COLO668 (cell line): ENCODE measurements at regions not wholly inside any gene's neighbourhood (a gene's known extent, or its start where the extent isn't known, plus 50 kb on each side); places are given as distances from the start of the nearest gene placed in this dataset.

Experiments used
- DNase-seq: peaks from one replicate; lab custom pipeline; 2025; ENCODE audit not compliant: unreplicated experiment; lab: John Stamatoyannopoulos, UW

DNA sequence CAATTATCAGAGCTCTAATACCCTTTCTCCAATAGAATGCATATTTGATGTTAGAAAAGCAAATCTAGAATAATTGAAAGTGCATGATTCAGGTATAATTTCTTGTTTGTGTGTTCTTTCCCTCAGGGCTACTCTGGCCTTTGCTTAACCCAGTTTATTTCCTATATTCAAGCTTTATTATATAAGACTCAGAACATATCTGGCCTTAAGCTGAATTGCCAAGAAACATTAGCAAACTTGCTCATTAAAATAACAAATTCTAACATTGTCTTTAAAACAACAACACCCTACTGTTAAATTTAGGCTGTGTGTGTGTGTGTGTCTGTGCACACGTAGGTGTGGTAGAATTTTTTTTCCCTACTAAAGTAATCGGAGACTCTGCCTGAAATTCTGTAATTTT is 426.5 kb downstream of the UTRN start:
- no peak for DNase-seq

- no peak for DNase-seq
These were observed 427.4 kb downstream of the UTRN start for GRCh38 chr6:144712541-144712940.

DNA sequence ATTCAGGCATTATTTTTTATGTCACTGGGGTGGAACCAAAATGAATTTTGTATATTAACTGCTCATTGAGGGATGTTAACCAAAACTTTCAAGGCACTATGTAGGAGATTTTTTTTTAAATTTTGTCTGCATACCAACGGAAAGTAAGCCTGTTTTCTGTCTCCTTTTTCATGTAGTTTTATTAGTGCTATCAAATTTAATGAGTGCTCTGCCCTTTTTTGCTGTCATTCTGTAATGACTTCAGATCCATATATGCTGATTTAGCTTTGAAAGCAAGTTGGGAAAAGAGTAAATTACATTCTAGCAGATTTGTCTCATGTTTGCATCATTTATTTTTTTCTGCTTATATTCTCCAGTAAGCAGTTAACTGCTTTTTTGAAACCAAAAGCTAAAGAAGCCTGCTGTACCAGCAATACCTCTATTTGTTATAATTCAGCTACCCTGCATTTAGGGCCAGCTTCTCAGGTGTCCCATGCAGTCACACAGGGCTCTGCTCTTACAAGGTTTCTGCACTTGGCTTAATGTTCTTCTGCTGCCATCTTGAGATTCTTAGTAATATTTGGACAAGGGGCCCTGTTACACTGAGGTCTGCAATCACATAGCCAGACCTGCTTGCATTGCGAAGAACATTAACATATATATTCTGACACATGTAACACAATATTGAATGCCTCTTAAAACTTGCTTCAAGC is 429.0 kb downstream of the UTRN start:
- no peak for DNase-seq

DNA sequence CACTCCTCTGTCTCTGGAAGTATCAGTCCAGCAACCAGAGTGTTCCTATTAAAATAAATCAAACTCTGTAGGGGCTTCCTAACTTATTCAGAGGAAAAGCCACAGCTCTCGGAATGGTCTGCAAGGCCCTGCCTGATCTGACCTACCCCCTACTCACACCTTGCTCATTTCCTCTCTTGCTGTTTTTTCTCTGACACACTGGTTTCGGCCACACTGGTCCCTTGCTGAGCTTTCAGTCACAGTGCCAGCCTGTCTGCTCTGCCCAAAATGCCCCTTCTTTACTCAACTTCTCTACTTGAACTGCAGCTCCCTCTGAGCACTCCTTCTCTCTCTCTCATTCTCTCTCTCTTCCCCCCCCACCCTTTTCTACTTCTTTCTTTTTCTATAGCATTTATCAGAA is 430.2 kb downstream of the UTRN start:
- DNase-seq: no peak

GRCh38 chr6:144718431-144718830 is 433.3 kb downstream of the UTRN start:
- DNase-seq: no peak

- DNase-seq: no peak
These were observed 436.1 kb downstream of the UTRN start for GRCh38 chr6:144721232-144721631.

- DNase-seq: no peak
These were observed 437.1 kb downstream of the UTRN start for GRCh38 chr6:144722154-144722737.

- no peak for DNase-seq
These were observed 437.8 kb downstream of the UTRN start for GRCh38 chr6:144722925-144723324.

- no peak for DNase-seq
These were observed 438.3 kb downstream of the UTRN start for GRCh38 chr6:144723431-144723830.

DNA sequence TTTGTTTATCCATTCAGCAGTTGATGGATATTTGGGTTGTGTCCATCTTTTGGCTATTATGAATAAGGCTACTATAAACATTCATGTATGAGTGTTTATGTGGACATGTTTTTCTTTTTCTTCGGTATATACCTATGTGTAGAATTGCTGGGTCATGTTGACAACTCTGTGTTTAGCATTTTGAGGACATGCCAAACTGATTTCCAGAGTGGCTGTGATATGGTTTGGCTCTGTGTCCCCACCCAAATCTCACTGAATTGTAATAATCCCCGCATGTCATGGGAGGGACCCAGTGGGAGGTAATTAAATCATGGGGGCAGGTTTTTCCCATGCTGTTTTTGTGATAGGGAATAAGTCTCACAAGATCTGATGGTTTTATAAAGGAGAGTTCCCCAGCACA is 439.7 kb downstream of the UTRN start:
- DNase-seq: no peak

GRCh38 chr6:144725736-144726522 is 440.8 kb downstream of the UTRN start:
- no peak for DNase-seq

GRCh38 chr6:144728804-144729203 is 443.7 kb downstream of the UTRN start:
- DNase-seq: no peak

DNA sequence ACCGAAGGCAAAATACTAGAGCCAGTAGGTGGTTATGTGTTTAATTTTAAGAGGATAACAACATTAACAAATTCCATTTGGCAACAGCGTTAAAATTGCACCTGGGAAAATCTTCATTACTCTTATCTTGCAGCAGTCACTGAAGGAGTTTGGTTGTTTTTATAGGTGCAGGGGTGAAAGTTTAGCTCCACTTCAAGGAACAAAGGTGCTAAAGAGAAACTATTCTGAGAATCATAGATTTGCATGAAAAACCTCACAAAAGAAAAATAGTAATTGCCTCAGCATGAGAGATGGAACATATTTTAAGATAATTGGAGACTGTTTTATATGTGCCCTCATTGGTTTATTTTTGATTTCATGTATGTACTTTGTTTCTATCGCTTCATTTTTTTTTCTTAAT is 444.4 kb downstream of the UTRN start:
- DNase-seq: no peak

GRCh38 chr6:144730088-144730645 is 445.0 kb downstream of the UTRN start:
- no peak for DNase-seq

GRCh38 chr6:144731229-144731628 is 446.1 kb downstream of the UTRN start:
- DNase-seq: no peak

DNA sequence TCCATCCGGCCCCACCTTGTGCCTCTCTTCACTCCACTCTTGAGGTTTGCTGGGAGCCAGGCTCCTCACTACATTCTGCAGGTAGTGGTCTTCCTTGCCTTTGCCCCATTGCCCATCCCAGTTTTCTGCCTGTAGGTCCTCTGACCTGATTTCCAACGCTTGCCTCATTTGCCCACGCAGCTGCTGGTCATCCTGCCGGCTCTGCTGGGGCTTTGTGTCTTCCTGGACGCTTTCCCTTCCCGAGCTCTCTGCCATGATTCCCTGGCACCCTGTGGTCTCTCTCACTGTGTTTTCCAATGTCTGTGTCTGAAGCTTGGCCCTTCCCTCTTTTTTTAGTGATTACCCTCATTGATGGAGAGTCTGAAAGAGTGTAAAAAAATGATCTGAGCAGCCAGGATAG is 451.6 kb downstream of the UTRN start:
- no peak for DNase-seq

DNA sequence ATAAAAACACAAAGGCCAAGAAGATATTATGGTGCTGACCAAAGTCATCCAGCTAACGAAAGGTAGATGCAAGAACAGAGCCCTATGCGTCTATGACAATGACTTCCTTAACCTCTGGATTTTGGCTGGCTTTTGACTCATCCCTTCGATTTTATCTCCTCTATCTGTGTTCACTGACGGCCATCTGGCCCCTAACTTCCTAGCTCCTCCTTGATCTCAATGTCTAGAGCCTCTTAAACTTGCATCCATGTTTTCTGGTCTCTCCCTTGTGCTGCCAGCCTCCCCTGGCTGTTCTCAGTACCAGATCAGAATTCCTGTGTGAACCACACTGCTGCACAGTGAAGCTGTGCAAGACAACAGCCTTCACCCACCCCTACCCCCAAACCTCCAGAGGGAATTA is 452.9 kb downstream of the UTRN start:
- DNase-seq: no peak

DNA sequence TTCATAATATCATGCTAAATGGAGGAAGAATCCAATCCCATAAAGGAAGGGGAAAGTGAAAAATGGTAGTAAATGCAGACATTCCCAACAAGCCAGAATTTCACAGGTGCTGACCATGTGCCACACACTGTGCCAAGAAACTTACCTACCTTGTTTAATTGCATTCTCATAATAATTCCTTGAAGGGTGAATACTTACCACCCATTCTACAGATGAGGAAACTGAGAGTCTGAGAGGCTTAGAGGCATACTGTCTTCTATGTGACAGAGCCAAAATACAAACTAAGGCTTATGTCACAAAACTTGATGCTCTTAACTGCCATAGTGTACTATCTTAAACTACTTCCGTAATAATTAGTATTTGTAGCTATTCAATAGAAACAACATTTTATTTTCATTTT is 454.7 kb downstream of the UTRN start:
- no peak for DNase-seq

- no peak for DNase-seq
These were observed 456.5 kb downstream of the UTRN start for GRCh38 chr6:144741659-144742058.

- DNase-seq: no peak
These were observed 457.6 kb downstream of the UTRN start for GRCh38 chr6:144742779-144743178.

DNA sequence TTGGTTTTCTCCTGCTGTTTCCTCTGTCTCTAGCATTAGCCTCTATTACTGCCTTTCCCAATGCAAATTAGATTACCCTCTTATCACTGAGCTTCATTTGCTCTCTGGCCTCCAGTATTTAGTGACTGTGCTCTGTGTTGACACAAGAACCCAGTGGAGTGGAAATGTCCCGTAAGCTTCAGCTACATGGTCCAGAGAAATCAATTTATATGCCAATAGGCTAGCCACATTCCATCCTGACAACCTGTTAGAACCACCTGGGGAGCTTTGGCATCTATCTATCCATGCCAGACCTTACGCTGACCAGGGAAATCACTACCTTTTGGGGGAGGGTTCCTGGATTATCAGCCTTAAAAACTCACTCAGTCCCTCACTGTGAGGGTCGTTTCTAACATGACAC is 459.6 kb downstream of the UTRN start:
- DNase-seq: peak; percentile 10

DNA sequence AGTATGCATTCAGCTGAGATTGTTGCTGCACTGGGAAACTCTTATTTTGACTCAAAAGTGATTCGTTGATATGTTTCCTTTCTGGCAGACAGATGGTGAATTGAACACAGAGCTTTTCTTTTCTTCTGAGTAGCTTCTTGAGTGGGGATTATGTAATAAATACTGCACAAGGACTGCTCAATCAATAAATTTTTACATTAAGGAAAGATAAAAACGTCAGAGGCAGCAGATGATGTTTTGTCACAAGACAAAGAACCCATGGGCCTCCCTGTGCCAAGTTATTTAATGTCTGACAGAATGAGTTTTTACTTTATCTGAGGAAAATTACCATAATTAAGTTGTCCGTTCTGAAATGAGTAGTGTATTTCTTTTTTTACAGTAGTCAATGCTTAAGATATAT is 460.3 kb downstream of the UTRN start:
- no peak for DNase-seq
